Ascending aorta (tissue), 2 donors: ENCODE measurements at regions not wholly inside any gene's neighbourhood (a gene's known extent, or its start where the extent isn't known, plus 50 kb on each side); places are given as distances from the start of the nearest gene placed in this dataset.

Source experiments
- DNase-seq, 2 donors: peaks; one replicate each; pipeline ENCODE4 v3.0.0-alpha.2; 2019; ENCODE audit warnings: low spot score in 2 of 2
- H3K27ac ChIP-seq, 2 donors: fragments of 200-600 bp; sonication (generic); one replicate each; pipeline ENCODE4 v1.5.1; 2016 to 2017; ENCODE audit warnings: mild to moderate bottlenecking in 1 of 2
- H3K27me3 ChIP-seq: fragments of 200-600 bp; sonication (generic); one replicate; pipeline ENCODE4 v1.5.1; 2017
- H3K36me3 ChIP-seq, 2 donors: fragments of 200-600 bp; sonication (generic); one replicate each; pipeline ENCODE4 v1.5.1; 2016
- H3K4me1 ChIP-seq, 2 donors: fragments of 200-600 bp; sonication (generic); one replicate each; pipeline ENCODE4 v1.5.1; 2016 to 2017; ENCODE audit warnings: mild to moderate bottlenecking in 1 of 2
- H3K4me3 ChIP-seq, 2 donors: fragments of 200-600 bp; sonication (generic); one replicate each; pipeline ENCODE4 v1.5.1; 2016 to 2017; ENCODE audit warnings: mild to moderate bottlenecking in 1 of 2
- H3K9me3 ChIP-seq, 2 donors: fragments of 200-600 bp; sonication (generic); one replicate each; pipeline ENCODE4 v1.5.1; 2016
- intact Hi-C: fragments of 100-400 bp; cut with DNase I; formaldehyde crosslinking; loops from one replicate; pipeline ENCODE4 v1.15.1; 2023
- TF ChIP-seq, protein P1 (sequence below), 3 experiments: fragments of 200-600 bp in 2 of 3; fragments of 450-650 bp in 1 of 3; sonication (generic) in 2 of 3; IDR thresholded peaks; one replicate each; pipeline ENCODE4 v1.5.1; 2016 to 2019; ENCODE audit warnings: antibody characterized with exemption in 3 of 3, mild to moderate bottlenecking in 1 of 3, moderate library complexity in 1 of 3

- intact Hi-C loops = no loop called here
- no peak overlapping the region for H3K4me3 ChIP-seq
- no peaks in the 10 kb centered on the region for H3K27me3 ChIP-seq
- no peaks in the 10 kb centered on the region for H3K9me3 ChIP-seq
- H3K4me1 ChIP-seq = no peaks in the 10 kb centered on the region
- H3K27ac ChIP-seq = no peak overlapping the region
- H3K36me3 ChIP-seq = no peaks in the 10 kb centered on the region
- TF ChIP-seq, protein P1, sequence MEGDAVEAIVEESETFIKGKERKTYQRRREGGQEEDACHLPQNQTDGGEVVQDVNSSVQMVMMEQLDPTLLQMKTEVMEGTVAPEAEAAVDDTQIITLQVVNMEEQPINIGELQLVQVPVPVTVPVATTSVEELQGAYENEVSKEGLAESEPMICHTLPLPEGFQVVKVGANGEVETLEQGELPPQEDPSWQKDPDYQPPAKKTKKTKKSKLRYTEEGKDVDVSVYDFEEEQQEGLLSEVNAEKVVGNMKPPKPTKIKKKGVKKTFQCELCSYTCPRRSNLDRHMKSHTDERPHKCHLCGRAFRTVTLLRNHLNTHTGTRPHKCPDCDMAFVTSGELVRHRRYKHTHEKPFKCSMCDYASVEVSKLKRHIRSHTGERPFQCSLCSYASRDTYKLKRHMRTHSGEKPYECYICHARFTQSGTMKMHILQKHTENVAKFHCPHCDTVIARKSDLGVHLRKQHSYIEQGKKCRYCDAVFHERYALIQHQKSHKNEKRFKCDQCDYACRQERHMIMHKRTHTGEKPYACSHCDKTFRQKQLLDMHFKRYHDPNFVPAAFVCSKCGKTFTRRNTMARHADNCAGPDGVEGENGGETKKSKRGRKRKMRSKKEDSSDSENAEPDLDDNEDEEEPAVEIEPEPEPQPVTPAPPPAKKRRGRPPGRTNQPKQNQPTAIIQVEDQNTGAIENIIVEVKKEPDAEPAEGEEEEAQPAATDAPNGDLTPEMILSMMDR (IDR thresholded peaks at IDR 0.05) = no peak
- DNase-seq = no peak
These were observed 910.3 kb upstream of the MBL2 start for GRCh38 chr10:53682885-53683284.

GRCh38 chr10:53682458-53682857 lies 909.9 kb upstream of the MBL2 start:
- intact Hi-C loops = no loop called here
- DNase-seq = no peak
- no peaks in the 10 kb centered on the region for H3K9me3 ChIP-seq

DNA sequence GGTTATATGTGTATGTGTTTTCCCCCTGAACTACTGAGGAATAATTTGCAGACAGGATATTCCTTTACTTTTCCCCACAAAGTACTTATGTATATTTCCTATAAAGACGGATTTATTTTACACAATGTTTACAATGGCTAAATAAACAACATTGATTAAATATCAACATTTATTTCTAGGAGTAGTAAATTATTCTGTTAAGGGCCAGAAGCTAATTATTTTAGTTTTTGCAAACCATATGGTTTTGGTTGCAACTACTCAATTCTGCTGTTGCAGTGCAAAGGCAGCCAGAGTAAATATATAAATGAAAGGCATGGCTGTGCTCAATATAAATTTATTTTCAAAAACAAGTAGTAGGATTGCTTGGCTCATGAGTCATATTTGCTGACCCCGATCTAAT lies 907.1 kb upstream of the MBL2 start:
- no peak for DNase-seq
- intact Hi-C loops = no loop called here
- Histone ChIP-seq H3K27me3 (no peaks in the 10 kb centered on the region), H3K4me1 (no peaks in the 10 kb centered on the region), H3K9me3 (no peaks in the 10 kb centered on the region), H3K36me3 (no peaks in the 10 kb centered on the region), H3K27ac (no peak overlapping the region), H3K4me3 (no peak overlapping the region)
- TF ChIP-seq, protein P1 (IDR thresholded peaks at IDR 0.05) = no peak

More at GRCh38 chr10:53682458-53682857, 909.9 kb upstream of the MBL2 start:
- Histone ChIP-seq H3K36me3 (no peaks in the 10 kb centered on the region), H3K27ac (no peak overlapping the region), H3K4me3 (no peak overlapping the region), H3K4me1 (no peaks in the 10 kb centered on the region), H3K27me3 (no peaks in the 10 kb centered on the region)
- TF ChIP-seq, protein P1 (IDR thresholded peaks at IDR 0.05) = no peak

GRCh38 chr10:53675177-53675576 lies 902.6 kb upstream of the MBL2 start:
- TF ChIP-seq, protein P1 (IDR thresholded peaks at IDR 0.05) = no peak
- intact Hi-C loops = no loop called here
- no peak overlapping the region for H3K27ac ChIP-seq
- no peaks in the 10 kb centered on the region for H3K36me3 ChIP-seq
- no peak for DNase-seq
- no peak overlapping the region for H3K4me3 ChIP-seq
- H3K27me3 ChIP-seq = no peaks in the 10 kb centered on the region
- H3K9me3 ChIP-seq = no peaks in the 10 kb centered on the region
- H3K4me1 ChIP-seq = no peaks in the 10 kb centered on the region

GRCh38 chr10:53667063-53667462 lies 894.5 kb upstream of the MBL2 start:
- intact Hi-C loops = no loop called here

More at GRCh38 chr10:53667063-53667462, 894.5 kb upstream of the MBL2 start:
- no peak for DNase-seq
- Histone ChIP-seq H3K36me3 (no peaks in the 10 kb centered on the region), H3K4me3 (no peak overlapping the region), H3K9me3 (no peaks in the 10 kb centered on the region), H3K27me3 (no peaks in the 10 kb centered on the region), H3K4me1 (no peaks in the 10 kb centered on the region), H3K27ac (no peak overlapping the region)
- TF ChIP-seq, protein P1 (IDR thresholded peaks at IDR 0.05) = no peak
